ENCODE measurements at regions not wholly inside any gene's neighbourhood (a gene's known extent, or its start where the extent isn't known, plus 50 kb on each side); places are given as distances from the start of the nearest gene placed in this dataset.

DNA sequence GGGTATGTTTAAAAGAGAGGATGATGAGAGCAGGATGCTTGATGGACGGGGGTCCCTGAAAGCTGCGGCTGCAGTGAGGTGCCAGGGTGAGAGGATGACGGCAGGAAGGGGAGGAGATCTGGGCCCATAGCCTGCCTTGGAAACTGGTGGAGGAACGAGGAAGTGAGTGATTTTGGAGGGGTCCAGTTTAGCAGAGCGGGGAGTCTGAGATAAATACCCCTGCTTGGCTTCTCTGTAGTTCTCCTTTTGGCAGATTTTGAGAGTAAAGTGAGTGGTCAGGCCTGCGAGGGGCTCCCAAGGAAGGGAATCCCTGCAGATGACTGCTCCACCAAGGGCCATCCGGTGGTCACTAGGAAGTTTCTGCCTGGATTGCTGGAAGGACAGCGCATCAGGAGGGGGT lies 98.5 kb upstream of the PTCH1 start:
- TF ChIP-seq, protein P1, sequence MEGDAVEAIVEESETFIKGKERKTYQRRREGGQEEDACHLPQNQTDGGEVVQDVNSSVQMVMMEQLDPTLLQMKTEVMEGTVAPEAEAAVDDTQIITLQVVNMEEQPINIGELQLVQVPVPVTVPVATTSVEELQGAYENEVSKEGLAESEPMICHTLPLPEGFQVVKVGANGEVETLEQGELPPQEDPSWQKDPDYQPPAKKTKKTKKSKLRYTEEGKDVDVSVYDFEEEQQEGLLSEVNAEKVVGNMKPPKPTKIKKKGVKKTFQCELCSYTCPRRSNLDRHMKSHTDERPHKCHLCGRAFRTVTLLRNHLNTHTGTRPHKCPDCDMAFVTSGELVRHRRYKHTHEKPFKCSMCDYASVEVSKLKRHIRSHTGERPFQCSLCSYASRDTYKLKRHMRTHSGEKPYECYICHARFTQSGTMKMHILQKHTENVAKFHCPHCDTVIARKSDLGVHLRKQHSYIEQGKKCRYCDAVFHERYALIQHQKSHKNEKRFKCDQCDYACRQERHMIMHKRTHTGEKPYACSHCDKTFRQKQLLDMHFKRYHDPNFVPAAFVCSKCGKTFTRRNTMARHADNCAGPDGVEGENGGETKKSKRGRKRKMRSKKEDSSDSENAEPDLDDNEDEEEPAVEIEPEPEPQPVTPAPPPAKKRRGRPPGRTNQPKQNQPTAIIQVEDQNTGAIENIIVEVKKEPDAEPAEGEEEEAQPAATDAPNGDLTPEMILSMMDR (IDR thresholded peaks at IDR 0.05): no peak
- H3K36me3 ChIP-seq: no peaks in the 10 kb centered on the region
- H3K27me3 ChIP-seq: peaks cover 0 to 3% of the 10 kb centered on the region in 2 donors
- intact Hi-C loops (cut with DNase I; ENCODE audit: low total_unique reads): no loop called here
- no peaks in the 10 kb centered on the region for H3K4me1 ChIP-seq
- DNase-seq: no peak
- no peak overlapping the region for H3K4me3 ChIP-seq
- H3K9me3 ChIP-seq: peaks cover 0 to 4% (median 0%) of the 10 kb centered on the region in 3 donors
- H3K27ac ChIP-seq: no peak overlapping the region

DNA sequence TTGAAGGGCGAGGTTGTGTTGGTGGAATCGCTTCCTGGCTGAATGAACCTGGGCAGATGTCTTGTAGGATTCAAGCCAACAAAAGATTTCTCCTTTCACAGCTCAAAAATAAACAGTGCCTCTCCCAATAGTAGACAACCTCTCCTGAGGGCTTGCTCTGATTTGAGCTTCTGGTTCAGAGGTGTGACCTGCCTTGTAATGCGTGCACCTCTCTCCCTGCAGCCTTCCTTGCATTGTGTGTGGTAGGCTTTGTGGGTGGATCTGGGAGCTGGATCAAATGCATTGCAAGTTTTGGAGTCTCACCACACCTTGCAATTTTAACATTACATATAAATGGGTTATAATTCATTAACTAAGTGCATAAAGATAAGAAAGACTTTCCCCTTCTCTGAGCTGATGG lies 96.9 kb upstream of the PTCH1 start:
- H3K36me3 ChIP-seq: no peaks in the 10 kb centered on the region
- TF ChIP-seq, protein P1 (IDR thresholded peaks at IDR 0.05): no peak
- intact Hi-C loops (cut with DNase I; ENCODE audit: low total_unique reads): no loop called here

DNA sequence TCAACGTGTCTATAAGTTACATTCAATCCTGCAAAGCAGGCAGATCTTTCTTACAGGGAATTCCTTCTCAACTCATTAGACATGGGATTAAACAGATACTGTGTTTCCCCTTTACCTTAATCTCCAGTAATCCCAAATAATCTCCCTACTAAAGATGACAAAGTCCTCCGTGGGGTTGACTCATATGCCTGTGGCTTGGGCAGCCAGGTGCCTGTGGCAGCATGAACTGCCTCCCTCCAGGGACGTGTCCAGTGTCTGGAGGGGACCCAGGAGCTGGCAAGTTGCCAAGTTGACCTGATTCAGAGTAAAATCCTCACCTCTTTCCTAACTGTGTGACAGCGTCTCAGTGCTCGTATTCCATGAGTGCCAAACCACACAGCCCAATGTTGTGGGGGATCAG lies 94.6 kb upstream of the PTCH1 start:
- H3K4me3 ChIP-seq: no peak overlapping the region
- H3K4me1 ChIP-seq: no peaks in the 10 kb centered on the region
- no peak for DNase-seq
- peaks cover 0 to 4% (median 0%) of the 10 kb centered on the region in 3 donors for H3K9me3 ChIP-seq
- H3K27me3 ChIP-seq: peaks cover 0 to 3% of the 10 kb centered on the region in 2 donors
- H3K27ac ChIP-seq: no peak overlapping the region
- TF ChIP-seq, protein P1 (IDR thresholded peaks at IDR 0.05): no peak
- H3K36me3 ChIP-seq: no peaks in the 10 kb centered on the region
- intact Hi-C loops (cut with DNase I; ENCODE audit: low total_unique reads): no loop called here

More for the DNA sequence above, 96.9 kb upstream of the PTCH1 start:
- no peaks in the 10 kb centered on the region for H3K4me1 ChIP-seq
- peaks cover 0 to 3% of the 10 kb centered on the region in 2 donors for H3K27me3 ChIP-seq
- H3K27ac ChIP-seq: no peak overlapping the region
- H3K9me3 ChIP-seq: peaks cover 0 to 4% (median 0%) of the 10 kb centered on the region in 3 donors
- no peak overlapping the region for H3K4me3 ChIP-seq
- no peak for DNase-seq

DNA sequence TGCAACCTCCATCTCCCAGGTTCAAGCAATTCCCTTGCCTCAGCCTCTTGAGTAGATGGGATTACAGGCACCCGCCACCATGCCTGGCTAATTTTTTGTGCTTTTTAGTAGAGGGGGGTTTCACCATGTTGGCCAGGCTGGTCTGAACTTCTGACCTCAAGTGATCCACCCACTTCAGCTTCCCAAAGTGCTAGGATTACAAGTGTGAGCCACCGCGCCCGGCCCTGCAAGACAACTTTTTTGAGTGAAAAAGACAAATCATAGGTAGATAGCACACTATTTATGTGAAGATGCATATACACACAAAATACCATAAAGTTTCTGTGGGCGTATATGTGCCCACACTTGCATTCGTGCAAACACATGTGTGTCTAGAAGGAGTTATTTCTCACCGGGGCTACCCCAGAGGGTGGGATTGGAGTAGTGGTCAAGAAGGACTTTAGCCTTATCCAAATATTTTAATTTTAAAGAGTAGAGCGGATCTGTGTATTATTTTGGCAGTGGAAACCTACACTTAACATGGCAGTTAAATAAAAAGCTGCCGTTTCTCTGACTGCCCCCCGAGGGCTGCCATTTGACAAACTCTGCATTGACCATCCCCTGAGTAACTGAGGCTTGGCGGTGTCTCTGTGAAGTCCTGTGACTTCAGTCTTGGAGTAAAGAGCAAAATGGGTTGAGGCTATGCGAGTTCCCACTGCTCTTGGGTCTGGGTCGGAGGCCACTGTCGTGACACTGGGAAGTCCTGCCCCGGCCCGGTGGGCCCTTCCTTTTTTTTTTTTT lies 93.4 kb upstream of the PTCH1 start:
- Histone ChIP-seq H3K27ac (no peak overlapping the region), H3K36me3 (no peaks in the 10 kb centered on the region), H3K4me3 (no peak overlapping the region), H3K27me3 (no peaks in the 10 kb centered on the region), H3K4me1 (peaks cover 0 to 4% (median under 1%) of the 10 kb centered on the region in 4 donors), H3K9me3 (peaks cover 0 to 4% (median 0%) of the 10 kb centered on the region in 3 donors)
- no peak for DNase-seq
- intact Hi-C loops (cut with DNase I; ENCODE audit: low total_unique reads): no loop called here
- TF ChIP-seq, protein P1 (IDR thresholded peaks at IDR 0.05): no peak

DNA sequence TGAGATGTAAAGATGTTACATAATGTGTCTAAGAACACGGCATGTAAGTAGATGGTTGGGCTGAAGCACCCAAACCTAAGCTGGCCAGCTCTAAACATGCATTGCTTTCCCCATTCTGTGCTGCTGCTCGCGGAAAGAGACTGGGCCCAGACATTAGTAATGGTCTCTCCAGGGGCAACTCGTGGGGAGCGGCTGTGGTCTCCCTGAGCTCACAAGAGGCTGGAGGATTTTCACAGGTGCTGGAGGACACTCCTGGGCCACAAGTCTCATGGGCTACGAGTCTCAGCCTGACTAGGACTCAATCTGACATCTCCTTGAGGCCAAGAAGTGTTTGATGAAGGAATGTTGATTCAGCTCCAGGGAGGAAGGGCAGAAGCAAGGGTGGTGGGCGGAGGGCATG lies 92.7 kb upstream of the PTCH1 start:
- H3K4me1 ChIP-seq: peaks cover 0 to 11% (median 6%) of the 10 kb centered on the region in 4 donors
- H3K27me3 ChIP-seq: no peaks in the 10 kb centered on the region
- no peak overlapping the region for H3K4me3 ChIP-seq
- no peak for DNase-seq
- TF ChIP-seq, protein P1 (IDR thresholded peaks at IDR 0.05): no peak
- intact Hi-C loops (cut with DNase I; ENCODE audit: low total_unique reads): no loop called here
- no peaks in the 10 kb centered on the region for H3K36me3 ChIP-seq
- no peak overlapping the region for H3K27ac ChIP-seq
- peaks cover 0 to 4% (median 0%) of the 10 kb centered on the region in 3 donors for H3K9me3 ChIP-seq

All from tibial artery (tissue), 4 donors.